ENCODE measurements at regions not wholly inside any gene's neighbourhood (a gene's known extent, or its start where the extent isn't known, plus 50 kb on each side); places are given as distances from the start of the nearest gene placed in this dataset.

DNA sequence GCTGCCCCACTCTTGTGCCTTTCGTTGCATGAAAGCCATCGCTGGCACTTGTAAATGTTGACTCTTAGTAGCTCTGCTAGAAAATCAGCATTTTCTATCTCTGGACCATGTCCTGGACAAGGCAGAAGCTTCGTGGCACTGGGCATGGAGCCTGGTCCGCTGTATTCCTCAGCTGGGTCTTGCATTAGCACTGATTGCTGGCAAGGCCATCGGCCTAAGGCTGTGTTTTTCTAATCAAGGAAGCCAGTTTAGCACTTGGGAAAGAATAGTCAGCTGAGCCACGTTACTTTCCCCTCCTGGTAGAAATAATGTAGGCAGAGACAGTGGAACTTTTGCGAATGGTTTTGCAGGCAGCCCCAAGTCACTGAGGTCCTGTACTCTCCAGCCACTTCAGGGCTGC lies 180.2 kb upstream of the EOLA2 start:
- Histone ChIP-seq H4K20me1 (replicated peaks; ENCODE audit: control insufficient read depth, insufficient read depth, low read length) (no peaks in the 10 kb centered on the region), H3K9me1 (ENCODE audit: control insufficient read depth, insufficient read depth, low read length) (no peaks in the 10 kb centered on the region), H3K4me2 (ENCODE audit: insufficient read depth, low read length) (no peak overlapping the region), H3K27ac (ENCODE audit: extremely low read depth, low read depth, low read length) (no peak overlapping the region), H3K9me3 (replicated peaks; ENCODE audit: control insufficient read depth, insufficient read depth, low read depth, low read length) (no peaks in the 10 kb centered on the region), H3K36me3 (ENCODE audit: control insufficient read depth, insufficient read depth, low read length) (no peaks in the 10 kb centered on the region), H3K79me2 (ENCODE audit: control insufficient read depth, insufficient read depth, low read length) (no peaks in the 10 kb centered on the region), H3K27me3 (ENCODE audit: control insufficient read depth in 2 of 2, insufficient read depth in 2 of 2, low read length in 2 of 2) (no peaks in the 10 kb centered on the region), H3K4me1 (replicated peaks in 1 of 2; ENCODE audit: control insufficient read depth in 2 of 2, insufficient read depth in 2 of 2, low read length in 2 of 2) (no peaks in the 10 kb centered on the region), H2AFZ (ENCODE audit: low read depth, low read length) (no peak overlapping the region), H3K9ac (ENCODE audit: insufficient read depth in 1 of 2, low read depth in 2 of 2, low read length in 2 of 2) (no peak overlapping the region), H3K4me3 (no peak overlapping the region)
- FAIRE-seq (no peak), ATAC-seq (no peak), DNase-seq (ENCODE audit: extremely low read depth in 1 of 4, low spot score in 3 of 4) (no peak)
- CTCF ChIA-PET (ENCODE audit: low intra/inter-chr PET ratio), result no interaction called here
- 0% methylated on average over 7 of the region's 7 CpGs for WGBS (ENCODE audit: insufficient coverage, low coverage, missing lambda C conversion rate)
- in situ Hi-C loops (cut with MboI) (no loop called here), intact Hi-C loops (cut with micrococcal nuclease) (no loop called here)
- BruUV-seq (replicated peaks), result no TSS peak
- POLR2A ChIA-PET, result no interaction called here
- TF ChIP-seq, protein P1, sequence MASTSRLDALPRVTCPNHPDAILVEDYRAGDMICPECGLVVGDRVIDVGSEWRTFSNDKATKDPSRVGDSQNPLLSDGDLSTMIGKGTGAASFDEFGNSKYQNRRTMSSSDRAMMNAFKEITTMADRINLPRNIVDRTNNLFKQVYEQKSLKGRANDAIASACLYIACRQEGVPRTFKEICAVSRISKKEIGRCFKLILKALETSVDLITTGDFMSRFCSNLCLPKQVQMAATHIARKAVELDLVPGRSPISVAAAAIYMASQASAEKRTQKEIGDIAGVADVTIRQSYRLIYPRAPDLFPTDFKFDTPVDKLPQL (IDR thresholded peaks at IDR 0.05; ENCODE audit: extremely low read depth, insufficient read length), result no peak
- no peak for TF ChIP-seq LEF1 (IDR thresholded peaks at IDR 0.05)
- TF ChIP-seq MTA2 (IDR thresholded peaks at IDR 0.05; ENCODE audit: low read depth), result no peak
- TF ChIP-seq ZC3H8 (IDR thresholded peaks at IDR 0.05), result no peak
- TF ChIP-seq TOE1 (IDR thresholded peaks at IDR 0.05; ENCODE audit: borderline replicate concordance), result no peak
- TF ChIP-seq TOE1 (CRISPR knock-in tag; IDR thresholded peaks at IDR 0.05; ENCODE audit: borderline replicate concordance, low read depth), result no peak
- no peak for TF ChIP-seq POLR2A (conservative IDR thresholded peaks at IDR 0.05)
- TF ChIP-seq, protein P2, sequence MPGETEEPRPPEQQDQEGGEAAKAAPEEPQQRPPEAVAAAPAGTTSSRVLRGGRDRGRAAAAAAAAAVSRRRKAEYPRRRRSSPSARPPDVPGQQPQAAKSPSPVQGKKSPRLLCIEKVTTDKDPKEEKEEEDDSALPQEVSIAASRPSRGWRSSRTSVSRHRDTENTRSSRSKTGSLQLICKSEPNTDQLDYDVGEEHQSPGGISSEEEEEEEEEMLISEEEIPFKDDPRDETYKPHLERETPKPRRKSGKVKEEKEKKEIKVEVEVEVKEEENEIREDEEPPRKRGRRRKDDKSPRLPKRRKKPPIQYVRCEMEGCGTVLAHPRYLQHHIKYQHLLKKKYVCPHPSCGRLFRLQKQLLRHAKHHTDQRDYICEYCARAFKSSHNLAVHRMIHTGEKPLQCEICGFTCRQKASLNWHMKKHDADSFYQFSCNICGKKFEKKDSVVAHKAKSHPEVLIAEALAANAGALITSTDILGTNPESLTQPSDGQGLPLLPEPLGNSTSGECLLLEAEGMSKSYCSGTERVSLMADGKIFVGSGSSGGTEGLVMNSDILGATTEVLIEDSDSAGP (CRISPR knock-in tag; IDR thresholded peaks at IDR 0.05), result no peak
- TF ChIP-seq CBX1 (IDR thresholded peaks at IDR 0.05; ENCODE audit: low read depth), result no peak
- no peak for TF ChIP-seq NR2C2 (CRISPR knock-in tag; IDR thresholded peaks at IDR 0.05)
- no peak for TF ChIP-seq NR2C2 (tag; IDR thresholded peaks at IDR 0.05)
- no peak for TF ChIP-seq BCLAF1 (IDR thresholded peaks at IDR 0.05; ENCODE audit: borderline replicate concordance in 1 of 2, control insufficient read depth in 1 of 2, low read depth in 2 of 2, low read length in 1 of 2)
- TF ChIP-seq ATF4 (CRISPR knock-in tag; IDR thresholded peaks at IDR 0.05), result no peak
- TF ChIP-seq NONO (IDR thresholded peaks at IDR 0.05; ENCODE audit: low read depth in 2 of 2, low read length in 1 of 2), result no peak
- no peak for TF ChIP-seq PKNOX1 (IDR thresholded peaks at IDR 0.05)
- no peak for TF ChIP-seq ZNF668 (CRISPR knock-in tag; IDR thresholded peaks at IDR 0.05)
- TF ChIP-seq SREBF1 (IDR thresholded peaks at IDR 0.05; ENCODE audit: borderline replicate concordance, low read depth, low read length), result no peak
- no peak for TF ChIP-seq ZNF830 (CRISPR knock-in tag; IDR thresholded peaks at IDR 0.05)

Measured in K562 (cell line).